Epithelial cell of esophagus (primary cell): ENCODE measurements at regions not wholly inside any gene's neighbourhood (a gene's known extent, or its start where the extent isn't known, plus 50 kb on each side); places are given as distances from the start of the nearest gene placed in this dataset.

Experiments used
- DNase-seq: peaks from one replicate; pipeline ENCODE4 v3.0.0; 2010; ENCODE audit warnings: low read depth
- H3K4me3 ChIP-seq: 2 replicates; pipeline ENCODE4 v1.5.1; 2011; ENCODE audit warnings: mild to moderate bottlenecking, low read length, control low read depth
- CTCF ChIP-seq: IDR thresholded peaks from 2 replicates; pipeline ENCODE4 v1.5.1; 2011; ENCODE audit warnings: low read depth, mild to moderate bottlenecking, low read length, control low read depth, inconsistent platforms; ENCODE audit not compliant: insufficient read depth; ENCODE audit errors: missing control alignments

- no peak for DNase-seq
- H3K4me3 ChIP-seq, result no peak overlapping the region
- TF ChIP-seq CTCF, result no peak
Observed at GRCh38 chr3:105923140-105923539, 54.3 kb upstream of the CBLB start.

GRCh38 chr3:105927741-105928140 lies 58.9 kb upstream of the CBLB start:
- DNase-seq, result no peak
- H3K4me3 ChIP-seq, result no peak overlapping the region
- TF ChIP-seq CTCF, result no peak

GRCh38 chr3:105930733-105931132 lies 61.9 kb upstream of the CBLB start:
- no peak for DNase-seq
- H3K4me3 ChIP-seq, result no peak overlapping the region
- TF ChIP-seq CTCF, result no peak

- H3K4me3 ChIP-seq, result no peak overlapping the region
- DNase-seq, result no peak
- no peak for TF ChIP-seq CTCF
Observed at GRCh38 chr3:105931500-105931899, 62.7 kb upstream of the CBLB start.

- no peak for TF ChIP-seq CTCF
- no peak overlapping the region for H3K4me3 ChIP-seq
- DNase-seq, result no peak
Observed at GRCh38 chr3:105933871-105934270, 65.1 kb upstream of the CBLB start.

GRCh38 chr3:105938101-105938500 lies 69.3 kb upstream of the CBLB start:
- no peak for TF ChIP-seq CTCF

GRCh38 chr3:105938806-105939205 lies 70.0 kb upstream of the CBLB start:
- H3K4me3 ChIP-seq, result no peak overlapping the region
- no peak for TF ChIP-seq CTCF
- DNase-seq, result no peak

More at GRCh38 chr3:105938101-105938500, 69.3 kb upstream of the CBLB start:
- no peak overlapping the region for H3K4me3 ChIP-seq
- DNase-seq, result no peak
